RWPE2 (cell line): ENCODE measurements at regions not wholly inside any gene's neighbourhood (a gene's known extent, or its start where the extent isn't known, plus 50 kb on each side); places are given as distances from the start of the nearest gene placed in this dataset.

Source experiments
- ATAC-seq: fragments of 200-7000 bp; cut with Tn5 transposase; 3 replicates; pipeline ENCODE4 v1.9.1; 2021; ENCODE audit warnings: low read depth
- DNase-seq: peaks from one replicate; pipeline ENCODE4 v3.0.0-alpha.2; 2020; ENCODE audit warnings: low spot score
- H3K27ac ChIP-seq: fragments of 450-650 bp; 2 replicates; pipeline ENCODE4 v1.5.1; 2017; ENCODE audit warnings: mild to moderate bottlenecking; ENCODE audit not compliant: poor library complexity, severe bottlenecking
- H3K27me3 ChIP-seq: fragments of 250-450 bp; sonication (Bioruptor Pico); 2 replicates; pipeline ENCODE4 v1.5.1; 2021; ENCODE audit warnings: mild to moderate bottlenecking, moderate library complexity; ENCODE audit not compliant: insufficient read depth, poor library complexity, severe bottlenecking
- H3K36me3 ChIP-seq: fragments of 250-450 bp; sonication (Bioruptor Pico); 2 replicates; pipeline ENCODE4 v1.5.1; 2020; ENCODE audit warnings: low read depth, mild to moderate bottlenecking, moderate library complexity
- H3K4me1 ChIP-seq: fragments of 250-450 bp; sonication (Bioruptor Pico); 2 replicates; pipeline ENCODE4 v1.5.1; 2021; ENCODE audit warnings: mild to moderate bottlenecking, moderate library complexity; ENCODE audit not compliant: insufficient read depth, poor library complexity, severe bottlenecking
- H3K4me3 ChIP-seq: fragments of 250-450 bp; sonication (Bioruptor Pico); 2 replicates; pipeline ENCODE4 v1.5.1; 2021; ENCODE audit warnings: mild to moderate bottlenecking, moderate library complexity; ENCODE audit not compliant: severe bottlenecking
- H3K9me3 ChIP-seq: fragments of 250-450 bp; sonication (Bioruptor Pico); 2 replicates; pipeline ENCODE4 v1.5.1; 2021; ENCODE audit warnings: mild to moderate bottlenecking, moderate library complexity; ENCODE audit not compliant: severe bottlenecking
- CTCF ChIP-seq: fragments of 450-650 bp; IDR thresholded peaks from one replicate; pipeline ENCODE4 v1.5.1; 2017; ENCODE audit warnings: mild to moderate bottlenecking, moderate library complexity; ENCODE audit not compliant: poor library complexity, severe bottlenecking

- H3K9me3 ChIP-seq: no peaks in the 10 kb centered on the region
- no peak overlapping the region for H3K4me3 ChIP-seq
- no peaks in the 10 kb centered on the region for H3K36me3 ChIP-seq
- H3K27me3 ChIP-seq: no peaks in the 10 kb centered on the region
- ATAC-seq (no peak), DNase-seq (no peak)
- TF ChIP-seq CTCF: no peak
- H3K4me1 ChIP-seq: peaks cover 26% of the 10 kb centered on the region
- H3K27ac ChIP-seq: no peak overlapping the region
Observed at GRCh38 chr2:38439863-38440262, 62.8 kb upstream of the ATL2 start.

DNA sequence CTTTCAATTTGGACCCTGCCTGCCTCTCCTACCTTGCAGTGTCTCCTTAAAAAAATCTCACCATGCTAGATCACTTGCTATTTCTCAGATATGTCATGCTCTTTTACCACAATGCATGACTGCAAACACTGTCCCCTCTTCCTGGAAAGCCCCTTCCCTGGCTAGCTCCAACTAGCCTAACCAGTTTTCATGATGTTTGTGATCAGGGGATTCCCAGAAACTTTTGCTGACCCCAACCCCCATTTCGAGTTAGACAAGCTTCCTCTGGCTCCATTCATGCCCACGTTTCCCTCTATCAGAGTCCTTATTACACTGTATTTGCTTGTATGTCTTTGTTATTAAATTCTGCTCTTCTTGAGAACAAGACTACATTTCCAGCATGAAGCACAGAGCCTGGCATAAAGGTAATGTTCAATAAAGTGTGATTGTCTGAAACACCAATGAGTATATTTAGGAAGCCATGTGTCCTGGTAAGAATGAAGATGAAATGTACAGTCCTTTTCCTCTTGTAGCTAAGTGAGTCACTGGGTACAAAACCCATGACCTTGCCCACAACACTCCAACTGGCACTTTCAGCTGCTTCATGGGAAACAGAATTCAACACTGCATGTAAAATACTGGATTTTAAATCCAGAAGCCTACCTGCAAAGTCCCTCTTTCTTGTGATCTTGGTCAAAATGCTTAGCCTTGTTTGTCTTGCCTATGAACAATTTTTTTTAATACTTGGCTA, 62.0 kb upstream of the ATL2 start:
- H3K27me3 ChIP-seq: no peaks in the 10 kb centered on the region
- no peak overlapping the region for H3K4me3 ChIP-seq
- no peaks in the 10 kb centered on the region for H3K36me3 ChIP-seq
- DNase-seq (no peak), ATAC-seq (no peak)
- H3K4me1 ChIP-seq: peaks cover 21% of the 10 kb centered on the region
- no peak for TF ChIP-seq CTCF
- H3K27ac ChIP-seq: no peak overlapping the region
- no peaks in the 10 kb centered on the region for H3K9me3 ChIP-seq

GRCh38 chr2:38438133-38438882, 61.2 kb upstream of the ATL2 start:
- peaks cover 18% of the 10 kb centered on the region for H3K4me1 ChIP-seq
- ATAC-seq: no peak
- no peaks in the 10 kb centered on the region for H3K27me3 ChIP-seq

DNA sequence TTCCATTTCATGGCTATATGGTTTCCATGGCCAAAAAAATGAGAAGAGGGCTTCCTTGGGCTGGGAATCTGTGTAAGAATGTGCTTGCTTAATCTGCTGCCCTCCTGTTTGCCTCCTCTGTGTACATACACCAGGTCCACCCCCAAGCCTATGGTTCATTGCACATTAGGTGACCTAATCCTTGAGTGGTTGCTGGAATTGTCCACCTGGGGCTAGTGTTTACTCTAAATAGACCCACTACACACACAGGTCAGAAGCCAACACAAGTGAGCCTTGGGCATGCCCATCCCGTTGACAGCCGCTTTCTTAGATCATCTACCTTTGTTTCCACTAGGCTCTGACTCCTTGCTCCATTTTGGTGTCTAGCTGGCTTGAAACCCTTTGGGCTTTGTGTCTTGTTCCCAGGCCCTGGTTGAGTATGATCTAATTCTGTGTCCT, 59.2 kb upstream of the ATL2 start:
- H3K27me3 ChIP-seq: no peaks in the 10 kb centered on the region
- ATAC-seq (no peak), DNase-seq (no peak)
- no peak for TF ChIP-seq CTCF
- H3K36me3 ChIP-seq: no peaks in the 10 kb centered on the region
- peaks cover 7% of the 10 kb centered on the region for H3K4me1 ChIP-seq
- peak overlapping the region; percentile 21 for H3K27ac ChIP-seq
- H3K9me3 ChIP-seq: no peaks in the 10 kb centered on the region
- no peak overlapping the region for H3K4me3 ChIP-seq

More at GRCh38 chr2:38438133-38438882, 61.2 kb upstream of the ATL2 start:
- TF ChIP-seq CTCF: no peak
- no peak for DNase-seq
- H3K36me3 ChIP-seq: no peaks in the 10 kb centered on the region
- H3K4me3 ChIP-seq: no peak overlapping the region
- H3K27ac ChIP-seq: no peak overlapping the region
- no peaks in the 10 kb centered on the region for H3K9me3 ChIP-seq

DNA sequence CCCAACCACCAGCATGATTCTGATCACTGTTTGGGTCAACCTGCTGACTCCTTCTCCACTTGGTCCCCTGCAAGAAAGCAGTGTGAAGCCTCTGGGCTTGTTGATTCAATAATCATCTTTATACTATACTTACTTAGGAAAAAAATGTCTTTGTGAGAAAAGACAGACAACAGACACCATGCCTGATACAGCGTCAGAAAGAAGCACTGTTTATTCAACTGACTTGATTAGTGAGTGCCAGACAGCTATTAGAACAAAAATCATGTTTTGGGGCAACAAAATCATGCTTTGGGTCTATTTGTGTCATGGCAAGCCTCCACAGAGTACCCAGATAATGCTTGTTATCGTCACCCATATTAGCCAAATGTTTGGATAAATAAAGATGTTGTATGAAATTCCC, 58.7 kb upstream of the ATL2 start:
- TF ChIP-seq CTCF: no peak
- ATAC-seq (no peak), DNase-seq (no peak)
- Histone ChIP-seq H3K36me3 (no peaks in the 10 kb centered on the region), H3K27ac (no peak overlapping the region), H3K4me1 (peaks cover 7% of the 10 kb centered on the region), H3K9me3 (no peaks in the 10 kb centered on the region), H3K4me3 (no peak overlapping the region), H3K27me3 (no peaks in the 10 kb centered on the region)
